WTC11 (cell line): ENCODE measurements at regions not wholly inside any gene's neighbourhood (a gene's known extent, or its start where the extent isn't known, plus 50 kb on each side); places are given as distances from the start of the nearest gene placed in this dataset.

ENCODE experiments used
- ATAC-seq: fragments of 200-7000 bp; cut with Tn5 transposase; 2 replicates; pipeline ENCODE4 v1.10.0; 2021; ENCODE audit warnings: mild to moderate bottlenecking, moderate library complexity
- CTCF ChIA-PET: fragments of 300-600 bp; sonication (Branson Sonifier 250); formaldehyde crosslinking; loops from one replicate; lab custom pipeline; 2021; ENCODE audit warnings: antibody characterized with exemption; lab: Charles Lee
- POLR2A ChIA-PET: fragments of 350-600 bp; sonication (Branson Sonifier 250); formaldehyde crosslinking; loops from one replicate; lab custom pipeline; 2021; ENCODE audit warnings: antibody characterized with exemption; lab: Charles Lee
- DNase-seq: peaks from one replicate; pipeline ENCODE4 v3.0.0; 2021; ENCODE audit warnings: low spot score
- H3K27ac Mint-ChIP-seq: 2 replicates; pipeline ENCODE4 v1.8.0; 2021; ENCODE audit warnings: mixed read lengths
- H3K27me3 Mint-ChIP-seq: 2 replicates; pipeline ENCODE4 v1.8.0; 2021; ENCODE audit warnings: low read depth, mild to moderate bottlenecking, moderate library complexity, mixed read lengths
- H3K36me3 Mint-ChIP-seq: 2 replicates; pipeline ENCODE4 v1.8.0; 2021; ENCODE audit warnings: mixed read lengths
- H3K4me1 Mint-ChIP-seq: 2 replicates; pipeline ENCODE4 v1.8.0; 2022; ENCODE audit warnings: mixed read lengths
- H3K4me3 Mint-ChIP-seq: 2 replicates; pipeline ENCODE4 v1.8.0; 2021; ENCODE audit warnings: mild to moderate bottlenecking, moderate library complexity, mixed read lengths
- H3K9me3 Mint-ChIP-seq: 2 replicates; pipeline ENCODE4 v1.8.0; 2021; ENCODE audit warnings: mixed read lengths
- AR ChIP-seq: fragments of 250-450 bp; sonication (Bioruptor Pico); IDR thresholded peaks from 2 replicates; pipeline ENCODE4 v1.9.0; 2021; ENCODE audit warnings: mild to moderate bottlenecking
- ATF6 ChIP-seq: sonication (generic); formaldehyde crosslinking; IDR thresholded peaks from 2 replicates; pipeline ENCODE4 v1.8.1; 2023; ENCODE audit warnings: mild to moderate bottlenecking, missing genetic modification reagents
- CBFB ChIP-seq: sonication (generic); formaldehyde crosslinking; IDR thresholded peaks from 2 replicates; pipeline ENCODE4 v1.8.1; 2022; ENCODE audit warnings: mild to moderate bottlenecking, low read depth, missing genetic modification reagents
- CDX4 ChIP-seq: fragments of 250-450 bp; sonication (Bioruptor Pico); IDR thresholded peaks from 2 replicates; pipeline ENCODE4 v1.9.0; 2021; ENCODE audit warnings: moderate library complexity, mild to moderate bottlenecking, inconsistent platforms, borderline replicate concordance
- CREM ChIP-seq: sonication (generic); formaldehyde crosslinking; IDR thresholded peaks from 2 replicates; pipeline ENCODE4 v1.8.1; 2022; ENCODE audit warnings: mild to moderate bottlenecking, missing genetic modification reagents, moderate library complexity
- E2F4 ChIP-seq: sonication (generic); formaldehyde crosslinking; IDR thresholded peaks from 2 replicates; pipeline ENCODE4 v1.8.1; 2022; ENCODE audit warnings: low read depth, mild to moderate bottlenecking, moderate library complexity, missing genetic modification reagents, borderline replicate concordance
- ELF4 ChIP-seq: sonication (generic); formaldehyde crosslinking; IDR thresholded peaks from 2 replicates; pipeline ENCODE4 v1.8.1; 2022; ENCODE audit warnings: low read depth, mild to moderate bottlenecking, moderate library complexity, missing genetic modification reagents
- EMX1 ChIP-seq: fragments of 250-450 bp; sonication (Bioruptor Pico); IDR thresholded peaks from 2 replicates; pipeline ENCODE4 v1.8.0; 2021; ENCODE audit warnings: mild to moderate bottlenecking
- ERG ChIP-seq: fragments of 250-450 bp; sonication (Bioruptor Pico); IDR thresholded peaks from 2 replicates; pipeline ENCODE4 v1.8.0; 2021; ENCODE audit warnings: mild to moderate bottlenecking
- JAZF1 ChIP-seq: fragments of 250-450 bp; sonication (Bioruptor Pico); IDR thresholded peaks from 2 replicates; pipeline ENCODE4 v1.9.0; 2021; ENCODE audit warnings: moderate library complexity, mild to moderate bottlenecking, inconsistent platforms
- MYBL2 ChIP-seq: sonication (generic); formaldehyde crosslinking; IDR thresholded peaks from 2 replicates; pipeline ENCODE4 v1.8.1; 2023; ENCODE audit warnings: mild to moderate bottlenecking, moderate library complexity, missing genetic modification reagents
- NFE2L1 ChIP-seq: sonication (generic); formaldehyde crosslinking; IDR thresholded peaks from 2 replicates; pipeline ENCODE4 v1.8.1; 2023; ENCODE audit warnings: missing genetic modification reagents
- NFYB ChIP-seq: sonication (generic); formaldehyde crosslinking; conservative IDR thresholded peaks from 2 replicates; pipeline ENCODE4 v1.8.0; 2022; ENCODE audit warnings: low read depth, missing genetic modification reagents
- NR1H2 ChIP-seq: sonication (generic); formaldehyde crosslinking; IDR thresholded peaks from 2 replicates; pipeline ENCODE4 v1.9.0; 2021; ENCODE audit warnings: mild to moderate bottlenecking, moderate library complexity, missing genetic modification reagents
- PRDM15 ChIP-seq: sonication (generic); formaldehyde crosslinking; IDR thresholded peaks from 2 replicates; pipeline ENCODE4 v1.8.0; 2022; ENCODE audit warnings: missing genetic modification reagents
- STAT6 ChIP-seq: sonication (generic); formaldehyde crosslinking; conservative IDR thresholded peaks from 2 replicates; pipeline ENCODE4 v1.8.1; 2023; ENCODE audit warnings: mild to moderate bottlenecking, low read depth, missing genetic modification reagents, moderate library complexity
- ZNF232 ChIP-seq: sonication (generic); formaldehyde crosslinking; IDR thresholded peaks from 2 replicates; pipeline ENCODE4 v1.8.0; 2022; ENCODE audit warnings: mild to moderate bottlenecking, missing genetic modification reagents
- ZSCAN18 ChIP-seq: fragments of 250-450 bp; sonication (Bioruptor Pico); IDR thresholded peaks from 2 replicates; pipeline ENCODE4 v2.1.2; 2022; ENCODE audit warnings: mild to moderate bottlenecking, moderate library complexity

GRCh38 chr14:65910108-65910786 lies 497.7 kb downstream of the FUT8 start (continued):
- TF ChIP-seq E2F4 (CRISPR knock-in tag) (no peak), CBFB (CRISPR knock-in tag) (no peak), NFYB (CRISPR knock-in tag) (no peak), EMX1 (CRISPR knock-in tag) (no peak), ZSCAN18 (CRISPR knock-in tag) (no peak), JAZF1 (no peak), CREM (no peak)

GRCh38 chr14:65915125-65915524 lies 502.6 kb downstream of the FUT8 start:
- ATAC-seq (no peak), DNase-seq (no peak)
- ChIA-PET CTCF (no interaction called here), POLR2A (no interaction called here)
- Mint-ChIP-seq H3K4me3 (no peak overlapping the region), H3K4me1 (peaks cover 37% of the 10 kb centered on the region), H3K9me3 (no peaks in the 10 kb centered on the region), H3K36me3 (no peaks in the 10 kb centered on the region), H3K27me3 (no peaks in the 10 kb centered on the region), H3K27ac (no peak overlapping the region)
- TF ChIP-seq ATF6 (CRISPR knock-in tag) (no peak), STAT6 (CRISPR knock-in tag) (no peak), MYBL2 (CRISPR knock-in tag) (no peak), ERG (CRISPR knock-in tag) (no peak), ZNF232 (CRISPR knock-in tag) (no peak), NFE2L1 (no peak), NR1H2 (no peak), AR (CRISPR knock-in tag) (no peak), CDX4 (CRISPR knock-in tag) (no peak), ELF4 (no peak), PRDM15 (CRISPR knock-in tag) (no peak)
